ENCODE measurements at regions not wholly inside any gene's neighbourhood (a gene's known extent, or its start where the extent isn't known, plus 50 kb on each side); places are given as distances from the start of the nearest gene placed in this dataset.

DNA sequence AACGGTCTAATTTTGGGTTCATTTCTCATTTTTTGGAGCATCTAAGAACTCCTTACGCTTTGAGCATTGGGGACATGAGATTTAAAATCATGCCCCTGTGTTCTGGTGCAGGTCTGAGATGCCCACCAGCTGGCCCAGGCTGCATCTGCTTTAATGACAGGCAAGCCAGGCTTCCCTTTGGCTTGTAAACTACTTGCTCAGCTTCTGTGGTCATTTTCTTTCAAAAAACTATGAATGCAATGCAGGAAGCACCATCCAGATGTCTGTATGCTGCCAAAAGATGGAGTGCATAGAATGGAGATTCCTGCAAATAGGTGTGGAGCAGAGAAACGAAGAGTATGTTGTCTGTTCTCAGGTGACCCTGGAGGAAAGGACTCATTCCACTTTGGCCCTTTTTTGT is 399.9 kb upstream of the ADAMTSL1 start:
- DNase-seq = no peak

DNA sequence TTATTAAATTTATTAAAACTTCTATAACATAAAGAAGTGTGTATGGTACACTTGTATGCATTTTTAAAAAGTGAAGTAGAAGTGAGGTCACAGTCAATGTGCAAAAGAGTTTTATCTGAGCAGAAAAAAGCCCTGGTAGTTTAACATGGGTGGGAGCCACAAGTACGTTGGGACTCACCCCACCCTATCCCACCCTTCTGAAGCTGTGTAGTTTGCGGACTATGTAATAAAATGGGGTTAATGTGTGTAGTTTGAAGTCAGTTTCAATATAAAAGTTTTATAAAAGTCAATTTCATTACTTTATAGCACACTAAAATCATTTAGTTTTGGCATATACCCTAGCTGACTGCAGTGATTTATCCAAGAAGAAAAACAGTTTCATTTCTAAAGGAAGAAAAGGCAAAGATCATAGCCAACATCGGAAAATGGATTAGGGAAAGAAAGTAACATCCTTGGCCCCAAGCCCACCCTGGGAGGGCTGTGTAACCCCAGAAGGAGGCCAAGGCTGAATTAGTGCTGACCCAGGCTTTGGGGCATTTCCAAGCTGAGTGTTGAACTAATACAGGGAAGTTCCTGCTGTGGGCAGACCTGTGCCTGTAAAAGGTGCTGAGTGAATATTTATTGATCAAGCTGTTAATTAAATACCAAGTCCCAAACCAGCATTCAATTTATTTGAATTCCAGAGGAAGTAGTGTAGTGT is 398.6 kb upstream of the ADAMTSL1 start:
- no peak for DNase-seq

GRCh38 chr9:18077941-18078678 is 395.8 kb upstream of the ADAMTSL1 start:
- no peak for DNase-seq

DNA sequence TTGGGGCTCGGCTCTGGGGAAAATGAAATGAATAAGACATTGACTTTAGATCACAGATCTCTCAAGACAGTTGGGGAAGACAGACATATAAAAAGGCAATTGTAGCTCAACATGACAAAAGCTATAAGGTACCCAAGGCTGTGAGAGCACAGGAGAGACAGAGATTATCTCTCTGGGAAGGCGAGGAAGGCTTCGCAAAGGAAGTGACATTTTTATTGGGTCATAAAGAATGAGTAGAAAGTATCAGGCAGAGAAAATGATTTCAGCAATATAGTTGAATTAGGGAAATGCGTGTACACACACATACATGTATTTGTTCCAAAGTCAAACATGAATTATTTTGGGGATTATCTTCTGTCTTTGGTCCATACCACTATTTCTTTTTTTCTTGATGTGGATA is 381.8 kb upstream of the ADAMTSL1 start:
- no peak for DNase-seq

DNA sequence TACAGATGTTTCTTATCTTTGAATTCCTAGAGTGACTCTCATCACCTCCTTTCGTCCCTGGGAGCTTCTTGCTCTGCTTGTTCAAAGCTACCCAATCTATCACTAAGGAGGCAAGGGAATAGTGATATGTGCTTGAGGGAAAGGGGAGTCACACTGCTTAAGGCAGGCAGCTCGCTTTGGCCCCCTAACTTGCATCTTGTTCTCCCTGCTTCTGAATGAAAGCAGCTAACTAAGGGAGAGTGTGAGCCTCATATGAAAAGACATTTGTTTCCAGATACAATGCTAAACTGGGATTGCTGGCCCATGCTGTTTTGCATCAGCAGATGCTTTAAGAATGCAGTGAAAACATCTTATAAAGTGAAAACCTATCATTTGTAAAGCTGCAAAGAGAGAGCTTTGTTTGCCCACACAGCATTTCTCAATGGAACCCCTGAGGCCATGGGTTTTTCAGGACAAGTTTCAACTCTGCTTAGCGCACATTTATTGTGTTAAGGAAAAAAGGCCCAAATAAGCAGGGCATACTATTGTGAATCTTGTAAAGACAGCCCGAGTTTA is 367.9 kb upstream of the ADAMTSL1 start:
- no peak for DNase-seq

GRCh38 chr9:18109675-18110074 is 364.3 kb upstream of the ADAMTSL1 start:
- DNase-seq = no peak

- DNase-seq = no peak
These were observed 362.8 kb upstream of the ADAMTSL1 start for GRCh38 chr9:18111146-18111545.

DNA sequence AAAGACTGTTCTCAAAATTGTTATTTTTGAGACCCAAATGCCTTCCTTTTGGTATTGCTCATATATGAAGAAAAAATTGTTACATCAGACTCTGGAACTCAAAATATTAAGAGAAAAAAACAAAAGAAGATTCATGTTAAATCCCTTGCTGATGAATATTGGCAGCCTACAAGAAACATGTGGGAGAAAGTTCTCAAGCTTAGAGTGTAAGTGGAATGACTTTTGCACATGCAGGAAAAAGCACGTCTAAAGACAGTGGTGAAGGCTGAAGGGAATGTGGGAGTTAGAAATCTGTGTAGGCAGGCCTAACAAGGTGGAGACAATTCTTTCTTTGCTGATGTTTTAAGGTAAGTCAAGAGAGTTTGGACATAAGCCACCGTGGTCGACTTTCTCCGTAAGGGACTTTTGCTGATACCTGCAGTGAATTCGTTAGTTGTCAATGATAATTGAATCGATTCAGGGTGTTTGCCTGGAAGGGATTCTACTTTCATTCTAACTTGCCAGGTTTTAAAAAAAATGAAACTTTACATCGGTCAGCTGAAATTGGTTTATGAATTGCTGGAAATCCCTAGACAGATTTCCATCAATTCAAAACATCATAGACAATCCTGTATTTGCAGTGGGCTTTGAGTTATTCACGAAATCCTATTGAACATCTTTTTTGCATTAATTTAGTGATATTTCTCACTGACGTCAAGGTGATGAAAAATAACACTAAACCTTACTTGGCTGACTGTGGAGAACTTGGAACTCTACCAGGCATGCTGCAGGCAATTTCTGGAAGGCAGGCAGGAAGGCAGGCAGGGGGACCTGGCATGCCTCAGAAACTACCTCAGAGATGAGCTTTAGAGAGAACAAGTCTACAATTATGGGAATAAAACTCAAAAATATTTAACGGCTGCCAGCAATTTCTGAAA is 359.1 kb upstream of the ADAMTSL1 start:
- DNase-seq = no peak

DNA sequence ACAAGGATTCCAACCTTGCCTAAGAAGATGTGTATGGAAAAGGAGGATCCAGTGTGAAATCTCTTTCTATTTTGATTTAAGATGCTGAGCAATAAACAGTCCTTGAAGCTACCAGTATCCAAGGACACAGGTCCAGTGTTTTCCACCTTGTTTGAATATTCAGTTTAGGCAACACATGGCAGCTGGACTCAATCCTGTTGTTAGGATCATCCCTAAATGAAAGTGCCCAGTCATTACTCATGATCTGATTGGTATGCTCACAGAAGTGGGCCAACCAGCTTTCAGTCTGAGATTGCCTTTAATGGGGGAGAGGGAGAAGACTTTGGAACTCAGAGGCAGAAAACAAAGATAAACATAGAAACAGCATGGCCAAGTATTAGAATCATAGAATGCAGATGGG is 355.7 kb upstream of the ADAMTSL1 start:
- DNase-seq = no peak

DNA sequence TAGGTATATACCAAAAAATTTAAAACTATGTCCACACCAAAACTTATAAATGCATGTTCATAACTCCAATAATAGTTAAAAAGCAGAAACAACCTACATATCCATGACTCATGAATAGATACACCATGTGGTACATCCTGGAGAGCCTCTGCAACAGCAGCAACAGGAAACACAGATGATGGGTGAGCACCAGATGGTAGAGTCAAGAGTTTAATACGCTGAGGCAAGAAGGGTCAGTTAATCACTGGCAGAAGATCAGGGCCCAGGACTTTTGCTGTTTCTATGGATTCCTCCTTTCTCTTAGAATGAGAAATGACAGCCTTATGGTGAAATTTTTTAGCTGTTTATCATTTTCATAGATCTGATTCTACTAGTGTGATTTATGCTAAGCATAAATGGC is 351.8 kb upstream of the ADAMTSL1 start:
- no peak for DNase-seq

DNA sequence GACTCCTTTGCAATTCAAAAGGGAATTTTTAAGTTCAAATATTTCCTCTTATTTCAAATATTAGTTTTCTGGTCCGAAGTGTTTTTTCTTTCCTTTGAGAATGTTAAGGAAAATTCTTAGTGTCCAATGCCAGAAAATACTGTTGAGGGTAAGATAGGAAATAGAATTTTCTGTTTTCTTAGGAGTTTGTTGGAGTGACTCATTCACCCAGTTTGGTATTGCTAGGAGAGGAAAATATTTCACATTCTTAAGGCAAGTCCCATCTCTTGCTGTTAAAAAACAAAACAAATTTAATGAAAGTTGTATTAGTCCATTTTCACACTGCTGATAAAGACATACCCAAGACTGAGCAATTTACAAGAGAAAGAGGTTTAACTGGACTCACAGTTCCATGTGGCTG is 349.2 kb upstream of the ADAMTSL1 start:
- no peak for DNase-seq

- no peak for DNase-seq
These were observed 347.0 kb upstream of the ADAMTSL1 start for GRCh38 chr9:18126831-18127498.

- DNase-seq = no peak
These were observed 346.5 kb upstream of the ADAMTSL1 start for GRCh38 chr9:18127499-18127875.

DNA sequence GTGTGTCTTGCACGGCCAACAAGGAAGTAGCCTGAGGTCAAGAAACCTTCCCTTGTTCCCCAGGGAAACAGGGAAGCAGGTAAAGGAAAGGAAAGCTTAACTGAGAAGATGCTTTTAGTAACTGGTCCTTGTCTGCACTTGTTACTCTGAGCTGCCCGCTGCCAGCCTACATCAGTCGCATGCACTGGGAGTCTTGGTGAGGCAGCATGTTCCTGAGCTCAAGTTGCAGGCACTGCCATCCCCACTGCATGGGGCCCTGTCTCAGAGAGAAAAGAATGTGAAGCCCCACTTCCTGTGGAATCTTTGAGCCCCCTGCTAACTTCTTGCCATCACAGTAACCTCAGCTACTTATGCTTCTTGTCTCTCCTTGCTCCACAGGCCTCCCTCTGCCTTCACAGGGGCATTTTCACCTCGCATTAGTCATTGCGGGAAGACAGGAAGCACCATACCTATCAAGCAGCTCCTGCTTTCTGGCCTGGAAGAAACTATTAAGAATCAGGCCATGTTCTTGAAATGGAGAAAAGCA is 344.1 kb upstream of the ADAMTSL1 start:
- no peak for DNase-seq

- DNase-seq = no peak
These were observed 337.5 kb upstream of the ADAMTSL1 start for GRCh38 chr9:18136354-18136994.

GRCh38 chr9:18137815-18138214 is 336.1 kb upstream of the ADAMTSL1 start:
- DNase-seq = no peak

DNA sequence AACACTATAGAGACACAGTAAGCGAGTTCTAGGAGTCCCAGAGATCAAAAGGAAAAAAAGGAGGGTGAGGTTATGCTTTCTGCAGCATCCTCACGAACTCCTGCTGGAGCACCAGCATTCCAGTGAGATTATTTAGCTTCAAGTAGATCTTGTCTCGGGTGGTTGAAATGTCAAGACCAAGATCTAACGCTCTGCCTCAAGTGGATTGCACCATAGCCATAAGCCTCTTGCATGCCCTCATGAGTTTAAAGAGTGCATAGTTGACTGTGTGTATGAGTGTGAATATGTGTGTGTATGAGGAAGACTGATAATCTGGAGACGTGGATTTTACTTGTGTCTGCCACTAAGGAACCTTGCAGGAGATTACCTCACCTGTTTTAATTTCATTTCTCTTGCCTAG is 335.3 kb upstream of the ADAMTSL1 start:
- no peak for DNase-seq

- DNase-seq = no peak
These were observed 332.3 kb upstream of the ADAMTSL1 start for GRCh38 chr9:18141681-18142080.

GRCh38 chr9:18143073-18143745 is 330.7 kb upstream of the ADAMTSL1 start:
- DNase-seq = no peak

- no peak for DNase-seq
These were observed 327.6 kb upstream of the ADAMTSL1 start for GRCh38 chr9:18146329-18146728.
